WTC11 (cell line): ENCODE measurements at regions not wholly inside any gene's neighbourhood (a gene's known extent, or its start where the extent isn't known, plus 50 kb on each side); places are given as distances from the start of the nearest gene placed in this dataset.
"Not testable (repeated sequence)": the region's sequence is repeated elsewhere in the genome, so short reads cannot be mapped to it uniquely, and the experiment has no call there.

Source experiments
- ATAC-seq: fragments of 200-7000 bp; cut with Tn5 transposase; 2 replicates; pipeline ENCODE4 v1.10.0; 2021; ENCODE audit warnings: mild to moderate bottlenecking, moderate library complexity
- CTCF ChIA-PET: fragments of 300-600 bp; sonication (Branson Sonifier 250); formaldehyde crosslinking; loops from one replicate; lab custom pipeline; 2021; ENCODE audit warnings: antibody characterized with exemption; lab: Charles Lee
- POLR2A ChIA-PET: fragments of 350-600 bp; sonication (Branson Sonifier 250); formaldehyde crosslinking; loops from one replicate; lab custom pipeline; 2021; ENCODE audit warnings: antibody characterized with exemption; lab: Charles Lee
- DNase-seq: peaks from one replicate; pipeline ENCODE4 v3.0.0; 2021; ENCODE audit warnings: low spot score
- H3K27ac Mint-ChIP-seq: 2 replicates; pipeline ENCODE4 v1.8.0; 2021; ENCODE audit warnings: mixed read lengths
- H3K27me3 Mint-ChIP-seq: 2 replicates; pipeline ENCODE4 v1.8.0; 2021; ENCODE audit warnings: low read depth, mild to moderate bottlenecking, moderate library complexity, mixed read lengths
- H3K36me3 Mint-ChIP-seq: 2 replicates; pipeline ENCODE4 v1.8.0; 2021; ENCODE audit warnings: mixed read lengths
- H3K4me1 Mint-ChIP-seq: 2 replicates; pipeline ENCODE4 v1.8.0; 2022; ENCODE audit warnings: mixed read lengths
- H3K4me3 Mint-ChIP-seq: 2 replicates; pipeline ENCODE4 v1.8.0; 2021; ENCODE audit warnings: mild to moderate bottlenecking, moderate library complexity, mixed read lengths
- H3K9me3 Mint-ChIP-seq: 2 replicates; pipeline ENCODE4 v1.8.0; 2021; ENCODE audit warnings: mixed read lengths
- ATF1 ChIP-seq: sonication (generic); formaldehyde crosslinking; IDR thresholded peaks from 2 replicates; pipeline ENCODE4 v1.8.1; 2023; ENCODE audit warnings: mild to moderate bottlenecking, moderate library complexity, missing genetic modification reagents
- ELF4 ChIP-seq: sonication (generic); formaldehyde crosslinking; IDR thresholded peaks from 2 replicates; pipeline ENCODE4 v1.8.1; 2022; ENCODE audit warnings: low read depth, mild to moderate bottlenecking, moderate library complexity, missing genetic modification reagents
- ESRRA ChIP-seq: sonication (generic); formaldehyde crosslinking; IDR thresholded peaks from 2 replicates; pipeline ENCODE4 v1.8.1; 2022; ENCODE audit warnings: mild to moderate bottlenecking, missing genetic modification reagents, borderline replicate concordance
- FOXP1 ChIP-seq: sonication (generic); formaldehyde crosslinking; IDR thresholded peaks from 2 replicates; pipeline ENCODE4 v1.8.0; 2022; ENCODE audit warnings: missing genetic modification reagents, mild to moderate bottlenecking, moderate library complexity, borderline replicate concordance
- GABPB1 ChIP-seq: sonication (generic); formaldehyde crosslinking; IDR thresholded peaks from 2 replicates; pipeline ENCODE4 v1.8.1; 2023; ENCODE audit warnings: mild to moderate bottlenecking, missing genetic modification reagents
- HMGXB4 ChIP-seq: sonication (generic); formaldehyde crosslinking; IDR thresholded peaks from 2 replicates; pipeline ENCODE4 v1.8.1; 2023; ENCODE audit warnings: mild to moderate bottlenecking, moderate library complexity, missing genetic modification reagents
- JAZF1 ChIP-seq: fragments of 250-450 bp; sonication (Bioruptor Pico); IDR thresholded peaks from 2 replicates; pipeline ENCODE4 v1.9.0; 2021; ENCODE audit warnings: moderate library complexity, mild to moderate bottlenecking, inconsistent platforms
- MXD4 ChIP-seq: fragments of 250-450 bp; sonication (Bioruptor Pico); IDR thresholded peaks from 2 replicates; pipeline ENCODE4 v1.8.0; 2021; ENCODE audit warnings: mild to moderate bottlenecking, moderate library complexity, borderline replicate concordance
- MYBL2 ChIP-seq: sonication (generic); formaldehyde crosslinking; IDR thresholded peaks from 2 replicates; pipeline ENCODE4 v1.8.1; 2023; ENCODE audit warnings: mild to moderate bottlenecking, moderate library complexity, missing genetic modification reagents
- NFE2L1 ChIP-seq: sonication (generic); formaldehyde crosslinking; IDR thresholded peaks from 2 replicates; pipeline ENCODE4 v1.8.1; 2023; ENCODE audit warnings: missing genetic modification reagents
- SP1 ChIP-seq: sonication (generic); formaldehyde crosslinking; conservative IDR thresholded peaks from 2 replicates; pipeline ENCODE4 v1.8.1; 2022; ENCODE audit warnings: missing genetic modification reagents
- TEAD1 ChIP-seq: sonication (generic); formaldehyde crosslinking; IDR thresholded peaks from 2 replicates; pipeline ENCODE4 v1.8.0; 2022; ENCODE audit warnings: mild to moderate bottlenecking, missing genetic modification reagents
- USF1 ChIP-seq: sonication (generic); formaldehyde crosslinking; IDR thresholded peaks from 2 replicates; pipeline ENCODE4 v1.8.0; 2022; ENCODE audit warnings: mild to moderate bottlenecking, missing genetic modification reagents
- ZNF121 ChIP-seq: sonication (generic); formaldehyde crosslinking; IDR thresholded peaks from 2 replicates; pipeline ENCODE4 v1.8.0; 2023; ENCODE audit warnings: missing genetic modification reagents
- ZNF396 ChIP-seq: fragments of 250-450 bp; sonication (Bioruptor Pico); IDR thresholded peaks from 2 replicates; pipeline ENCODE4 v1.8.0; 2021; ENCODE audit warnings: mild to moderate bottlenecking, moderate library complexity, borderline replicate concordance
- ZNF425 ChIP-seq: fragments of 250-450 bp; sonication (Bioruptor Pico); conservative IDR thresholded peaks from 2 replicates; pipeline ENCODE4 v1.9.0; 2021; ENCODE audit warnings: mild to moderate bottlenecking
- TF ChIP-seq, protein P1 (sequence below): sonication (generic); formaldehyde crosslinking; conservative IDR thresholded peaks from 2 replicates; pipeline ENCODE4 v1.8.1; 2023; ENCODE audit warnings: mild to moderate bottlenecking, low read depth, missing genetic modification reagents, moderate library complexity
- TF ChIP-seq, protein P2 (sequence below): sonication (generic); formaldehyde crosslinking; IDR thresholded peaks from 2 replicates; pipeline ENCODE4 v1.8.0; 2022; ENCODE audit warnings: missing genetic modification reagents

GRCh38 chr3:72028726-72029125 is 243.8 kb upstream of the PROK2 start:
- CTCF ChIA-PET, result not testable (repeated sequence)

DNA sequence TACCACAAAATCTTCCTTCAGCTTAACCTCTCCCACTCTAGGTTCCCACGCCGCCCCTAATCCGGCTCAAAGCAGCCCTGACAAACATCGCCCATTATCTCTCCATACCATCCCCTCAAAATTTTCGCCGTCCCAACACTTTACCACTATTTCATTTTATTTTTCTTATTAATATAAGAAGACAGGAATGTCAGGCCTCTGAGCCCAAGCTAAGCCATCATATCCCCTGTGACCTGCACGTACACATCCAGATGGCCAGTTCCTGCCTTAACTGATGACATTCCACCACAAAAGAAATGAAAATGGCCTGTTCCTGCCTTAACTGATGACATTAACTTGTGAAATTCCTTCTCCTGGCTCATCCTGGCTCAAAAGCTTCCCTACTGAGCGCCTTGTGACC is 243.4 kb upstream of the PROK2 start:
- H3K27ac Mint-ChIP-seq, H3K27me3 Mint-ChIP-seq, H3K36me3 Mint-ChIP-seq, CTCF ChIA-PET, H3K9me3 Mint-ChIP-seq, POLR2A ChIA-PET, DNase-seq: not testable (repeated sequence)
- H3K4me3 Mint-ChIP-seq, result peak overlapping the region; percentile 63
- H3K4me1 Mint-ChIP-seq, result peaks cover 26% of the 10 kb centered on the region
- peak; percentile 25 for ATAC-seq

More at GRCh38 chr3:72028726-72029125, 243.8 kb upstream of the PROK2 start:
- H3K4me1 Mint-ChIP-seq, result peaks cover 30% of the 10 kb centered on the region
- POLR2A ChIA-PET, H3K9me3 Mint-ChIP-seq, H3K36me3 Mint-ChIP-seq, H3K27ac Mint-ChIP-seq, H3K27me3 Mint-ChIP-seq: not testable (repeated sequence)
- DNase-seq, result peak; percentile 62
- peak; percentile 98 for ATAC-seq
- peak overlapping the region; percentile 63 for H3K4me3 Mint-ChIP-seq
- peak; percentile 50; the same call in 1 of the 2 replicates for TF ChIP-seq TEAD1 (CRISPR knock-in tag)

- POLR2A ChIA-PET, ATAC-seq, H3K36me3 Mint-ChIP-seq, CTCF ChIA-PET, DNase-seq, H3K4me3 Mint-ChIP-seq, H3K9me3 Mint-ChIP-seq, H3K27me3 Mint-ChIP-seq, H3K27ac Mint-ChIP-seq: not testable (repeated sequence)
- peaks cover 20% of the 10 kb centered on the region for H3K4me1 Mint-ChIP-seq
Observed at GRCh38 chr3:72027728-72028127, 242.8 kb upstream of the PROK2 start.

DNA sequence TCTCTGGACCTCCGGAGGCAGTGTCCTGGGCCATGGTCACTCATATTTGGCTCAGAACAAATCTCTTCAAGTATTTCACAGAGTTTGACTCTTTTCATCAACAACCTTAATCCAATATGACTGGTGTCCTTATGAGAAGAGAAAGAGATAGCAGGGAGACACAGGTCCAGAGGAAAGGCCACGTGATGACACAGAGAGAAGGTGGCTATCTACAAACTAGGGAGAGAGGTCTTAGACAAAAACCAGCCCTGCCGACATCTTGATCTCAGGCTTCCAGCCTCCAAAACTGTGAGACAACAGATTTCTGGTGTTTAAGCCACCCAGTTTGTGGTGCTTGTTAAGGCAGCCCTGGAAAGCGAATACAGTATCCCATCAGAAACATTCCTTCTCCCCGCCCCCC is 237.1 kb upstream of the PROK2 start:
- DNase-seq, result no peak
- no peaks in the 10 kb centered on the region; the same call in 1 of the 2 replicates for H3K9me3 Mint-ChIP-seq
- H3K27ac Mint-ChIP-seq, result 0 out of 2 replicates have a peak overlapping the region, but pooled peaks have one; percentile 80
- ATAC-seq, result no peak
- TF ChIP-seq, protein P1, sequence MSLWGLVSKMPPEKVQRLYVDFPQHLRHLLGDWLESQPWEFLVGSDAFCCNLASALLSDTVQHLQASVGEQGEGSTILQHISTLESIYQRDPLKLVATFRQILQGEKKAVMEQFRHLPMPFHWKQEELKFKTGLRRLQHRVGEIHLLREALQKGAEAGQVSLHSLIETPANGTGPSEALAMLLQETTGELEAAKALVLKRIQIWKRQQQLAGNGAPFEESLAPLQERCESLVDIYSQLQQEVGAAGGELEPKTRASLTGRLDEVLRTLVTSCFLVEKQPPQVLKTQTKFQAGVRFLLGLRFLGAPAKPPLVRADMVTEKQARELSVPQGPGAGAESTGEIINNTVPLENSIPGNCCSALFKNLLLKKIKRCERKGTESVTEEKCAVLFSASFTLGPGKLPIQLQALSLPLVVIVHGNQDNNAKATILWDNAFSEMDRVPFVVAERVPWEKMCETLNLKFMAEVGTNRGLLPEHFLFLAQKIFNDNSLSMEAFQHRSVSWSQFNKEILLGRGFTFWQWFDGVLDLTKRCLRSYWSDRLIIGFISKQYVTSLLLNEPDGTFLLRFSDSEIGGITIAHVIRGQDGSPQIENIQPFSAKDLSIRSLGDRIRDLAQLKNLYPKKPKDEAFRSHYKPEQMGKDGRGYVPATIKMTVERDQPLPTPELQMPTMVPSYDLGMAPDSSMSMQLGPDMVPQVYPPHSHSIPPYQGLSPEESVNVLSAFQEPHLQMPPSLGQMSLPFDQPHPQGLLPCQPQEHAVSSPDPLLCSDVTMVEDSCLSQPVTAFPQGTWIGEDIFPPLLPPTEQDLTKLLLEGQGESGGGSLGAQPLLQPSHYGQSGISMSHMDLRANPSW, result no peak
- no peak for TF ChIP-seq TEAD1 (CRISPR knock-in tag)
- TF ChIP-seq NFE2L1, result no peak
- TF ChIP-seq ESRRA (CRISPR knock-in tag), result no peak
- TF ChIP-seq SP1 (CRISPR knock-in tag), result no peak
- no peak for TF ChIP-seq MXD4 (CRISPR knock-in tag)
- TF ChIP-seq ELF4 (CRISPR knock-in tag), result no peak
- no peak for TF ChIP-seq ZNF121
- TF ChIP-seq ATF1 (CRISPR knock-in tag), result no peak
- TF ChIP-seq ZNF425 (CRISPR knock-in tag), result no peak
- no peak for TF ChIP-seq HMGXB4 (CRISPR knock-in tag)
- TF ChIP-seq GABPB1 (CRISPR knock-in tag), result no peak
- no peak for TF ChIP-seq MYBL2
- TF ChIP-seq, protein P2, sequence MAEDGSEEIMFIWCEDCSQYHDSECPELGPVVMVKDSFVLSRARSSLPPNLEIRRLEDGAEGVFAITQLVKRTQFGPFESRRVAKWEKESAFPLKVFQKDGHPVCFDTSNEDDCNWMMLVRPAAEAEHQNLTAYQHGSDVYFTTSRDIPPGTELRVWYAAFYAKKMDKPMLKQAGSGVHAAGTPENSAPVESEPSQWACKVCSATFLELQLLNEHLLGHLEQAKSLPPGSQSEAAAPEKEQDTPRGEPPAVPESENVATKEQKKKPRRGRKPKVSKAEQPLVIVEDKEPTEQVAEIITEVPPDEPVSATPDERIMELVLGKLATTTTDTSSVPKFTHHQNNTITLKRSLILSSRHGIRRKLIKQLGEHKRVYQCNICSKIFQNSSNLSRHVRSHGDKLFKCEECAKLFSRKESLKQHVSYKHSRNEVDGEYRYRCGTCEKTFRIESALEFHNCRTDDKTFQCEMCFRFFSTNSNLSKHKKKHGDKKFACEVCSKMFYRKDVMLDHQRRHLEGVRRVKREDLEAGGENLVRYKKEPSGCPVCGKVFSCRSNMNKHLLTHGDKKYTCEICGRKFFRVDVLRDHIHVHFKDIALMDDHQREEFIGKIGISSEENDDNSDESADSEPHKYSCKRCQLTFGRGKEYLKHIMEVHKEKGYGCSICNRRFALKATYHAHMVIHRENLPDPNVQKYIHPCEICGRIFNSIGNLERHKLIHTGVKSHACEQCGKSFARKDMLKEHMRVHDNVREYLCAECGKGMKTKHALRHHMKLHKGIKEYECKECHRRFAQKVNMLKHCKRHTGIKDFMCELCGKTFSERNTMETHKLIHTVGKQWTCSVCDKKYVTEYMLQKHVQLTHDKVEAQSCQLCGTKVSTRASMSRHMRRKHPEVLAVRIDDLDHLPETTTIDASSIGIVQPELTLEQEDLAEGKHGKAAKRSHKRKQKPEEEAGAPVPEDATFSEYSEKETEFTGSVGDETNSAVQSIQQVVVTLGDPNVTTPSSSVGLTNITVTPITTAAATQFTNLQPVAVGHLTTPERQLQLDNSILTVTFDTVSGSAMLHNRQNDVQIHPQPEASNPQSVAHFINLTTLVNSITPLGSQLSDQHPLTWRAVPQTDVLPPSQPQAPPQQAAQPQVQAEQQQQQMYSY (CRISPR knock-in tag), result no peak
- no peak for TF ChIP-seq USF1
- TF ChIP-seq FOXP1 (CRISPR knock-in tag), result no peak
- TF ChIP-seq JAZF1, result no peak
- TF ChIP-seq ZNF396 (CRISPR knock-in tag), result no peak
- ChIA-PET POLR2A (no interaction called here), CTCF (no interaction called here)
- H3K4me3 Mint-ChIP-seq, result no peak overlapping the region
- peaks cover 10% of the 10 kb centered on the region for H3K27me3 Mint-ChIP-seq
- peaks cover 7% of the 10 kb centered on the region; the same call in 1 of the 2 replicates for H3K36me3 Mint-ChIP-seq
- H3K4me1 Mint-ChIP-seq, result peaks cover 37% of the 10 kb centered on the region
